CD4-positive, alpha-beta T cell (primary cell): ENCODE measurements at regions not wholly inside any gene's neighbourhood (a gene's known extent, or its start where the extent isn't known, plus 50 kb on each side); places are given as distances from the start of the nearest gene placed in this dataset.

Experiments
- ATAC-seq: fragments of 200-7000 bp; cut with Tn5 transposase; one replicate; pipeline ENCODE4 v1.10.0; 2022; ENCODE audit warnings: mild to moderate bottlenecking; ENCODE audit not compliant: poor library complexity
- CTCF ChIA-PET: fragments of 350-600 bp; sonication (Branson Sonifier 250); formaldehyde crosslinking; loops from one replicate; lab custom pipeline; 2021; ENCODE audit warnings: antibody characterized with exemption, inconsistent platforms; lab: Charles Lee
- POLR2A ChIA-PET: fragments of 350-600 bp; sonication (Branson Sonifier 250); formaldehyde crosslinking; loops from one replicate; lab custom pipeline; 2021; ENCODE audit warnings: antibody characterized with exemption, inconsistent platforms; lab: Charles Lee
- DNase-seq, 14 experiments: peaks; one replicate each; pipeline ENCODE4 v3.0.0-alpha.2; 2013 to 2020; ENCODE audit warnings: mixed read lengths in 2 of 14
- H3K27ac ChIP-seq, 2 donors: one replicate each; pipeline versions ENCODE4 v1.5.1 to v1.7.0; 2013; ENCODE audit warnings: low read length in 2 of 2, low read depth in 1 of 2, mild to moderate bottlenecking in 1 of 2
- H3K27me3 ChIP-seq, 2 experiments: 1 replicate in 1 of 2; 2 replicates in 1 of 2; pipeline versions ENCODE4 v1.6.1 to v1.7.0; 2013; ENCODE audit warnings: low read length in 2 of 2, control low read depth in 1 of 2, mild to moderate bottlenecking in 1 of 2, moderate library complexity in 1 of 2; ENCODE audit not compliant: insufficient read depth in 2 of 2, control insufficient read depth in 1 of 2
- H3K36me3 ChIP-seq: one replicate; pipeline ENCODE4 v1.6.1; 2013; ENCODE audit warnings: low read length, control low read depth; ENCODE audit not compliant: insufficient read depth
- H3K4me1 ChIP-seq: one replicate; pipeline ENCODE4 v1.6.1; 2013; ENCODE audit warnings: low read length, control low read depth; ENCODE audit not compliant: insufficient read depth
- H3K4me3 ChIP-seq: one replicate; pipeline ENCODE4 v1.5.1; 2013; ENCODE audit warnings: mild to moderate bottlenecking, low read length, moderate library complexity
- H3K9me3 ChIP-seq, 2 experiments: 1 replicate in 1 of 2; 2 replicates in 1 of 2; pipeline versions ENCODE4 v1.6.1 to v1.7.0; 2013; ENCODE audit warnings: low read length in 2 of 2, mild to moderate bottlenecking in 2 of 2, control low read depth in 1 of 2, moderate library complexity in 1 of 2; ENCODE audit not compliant: control insufficient read depth in 1 of 2, insufficient read depth in 1 of 2
- H3K27ac Mint-ChIP-seq: one replicate; pipeline ENCODE4 v1.8.0; 2020; ENCODE audit warnings: mixed read lengths
- H3K27me3 Mint-ChIP-seq: one replicate; pipeline ENCODE4 v1.8.0; 2021; ENCODE audit warnings: mixed read lengths
- H3K36me3 Mint-ChIP-seq: one replicate; pipeline ENCODE4 v1.8.0; 2021; ENCODE audit warnings: low read depth, mixed read lengths
- H3K4me1 Mint-ChIP-seq: one replicate; pipeline ENCODE4 v1.8.0; 2021; ENCODE audit warnings: low read depth, mixed read lengths
- H3K4me3 Mint-ChIP-seq: one replicate; pipeline ENCODE4 v1.8.0; 2020; ENCODE audit warnings: mild to moderate bottlenecking, mixed read lengths
- H3K9me3 Mint-ChIP-seq: one replicate; pipeline ENCODE4 v1.8.0; 2020; ENCODE audit warnings: mixed read lengths
- CTCF ChIP-seq: fragments of 200-600 bp; IDR thresholded peaks from one replicate; pipeline ENCODE4 v1.8.0; 2022; ENCODE audit warnings: antibody characterized with exemption, mild to moderate bottlenecking
- intact Hi-C, 2 experiments: fragments of 100-400 bp; cut with DNase I in 1 of 2; cut with micrococcal nuclease in 1 of 2; formaldehyde crosslinking; loops; one replicate each; pipeline versions ENCODE4 v1.15.1 to v1.9.0; 2023 to 2025; cut with DNase I, micrococcal nuclease

- no peak overlapping the region for H3K27ac Mint-ChIP-seq
- H3K36me3 Mint-ChIP-seq = no peaks in the 10 kb centered on the region
- H3K4me3 ChIP-seq = no peak overlapping the region
- H3K27me3 ChIP-seq = no peaks in the 10 kb centered on the region
- intact Hi-C loops = no loop called here
- CTCF ChIA-PET = no interaction called here
- no peak for TF ChIP-seq CTCF
- POLR2A ChIA-PET = no interaction called here
- DNase-seq = no peak
- H3K4me1 Mint-ChIP-seq = no peaks in the 10 kb centered on the region
- ATAC-seq = no peak
- peaks cover 3% of the 10 kb centered on the region for H3K9me3 Mint-ChIP-seq
- H3K4me1 ChIP-seq = no peaks in the 10 kb centered on the region
- no peak overlapping the region for H3K27ac ChIP-seq
- no peaks in the 10 kb centered on the region for H3K27me3 Mint-ChIP-seq
- no peaks in the 10 kb centered on the region for H3K36me3 ChIP-seq
- no peaks in the 10 kb centered on the region for H3K9me3 ChIP-seq
- no peak overlapping the region for H3K4me3 Mint-ChIP-seq
Observed at GRCh38 chr6:126524811-126525326, 185.0 kb downstream of the CENPW start.

GRCh38 chr6:126526547-126526946, 186.6 kb downstream of the CENPW start:
- no peak overlapping the region for H3K4me3 ChIP-seq
- no peaks in the 10 kb centered on the region for H3K27me3 ChIP-seq
- H3K4me3 Mint-ChIP-seq = no peak overlapping the region
- no peaks in the 10 kb centered on the region for H3K36me3 ChIP-seq
- intact Hi-C loops = no loop called here
- H3K27ac Mint-ChIP-seq = no peak overlapping the region
- no peak for ATAC-seq
- H3K9me3 ChIP-seq = no peaks in the 10 kb centered on the region
- TF ChIP-seq CTCF = no peak
- H3K4me1 Mint-ChIP-seq = no peaks in the 10 kb centered on the region
- no peak overlapping the region for H3K27ac ChIP-seq
- no peaks in the 10 kb centered on the region for H3K27me3 Mint-ChIP-seq
- H3K9me3 Mint-ChIP-seq = no peaks in the 10 kb centered on the region
- no peaks in the 10 kb centered on the region for H3K4me1 ChIP-seq
- H3K36me3 Mint-ChIP-seq = no peaks in the 10 kb centered on the region
- no peak for DNase-seq
- POLR2A ChIA-PET = no interaction called here
- CTCF ChIA-PET = no interaction called here

- CTCF ChIA-PET = no interaction called here
- H3K9me3 Mint-ChIP-seq = no peaks in the 10 kb centered on the region
Observed at GRCh38 chr6:126526996-126527606, 187.2 kb downstream of the CENPW start.

More at GRCh38 chr6:126526996-126527606, 187.2 kb downstream of the CENPW start:
- Mint-ChIP-seq H3K27me3 (no peaks in the 10 kb centered on the region), H3K27ac (no peak overlapping the region), H3K36me3 (no peaks in the 10 kb centered on the region), H3K4me1 (no peaks in the 10 kb centered on the region), H3K4me3 (no peak overlapping the region)
- no peak overlapping the region for H3K27ac ChIP-seq
- H3K9me3 ChIP-seq = no peaks in the 10 kb centered on the region
- POLR2A ChIA-PET = no interaction called here
- H3K4me3 ChIP-seq = no peak overlapping the region
- intact Hi-C loops = no loop called here
- no peak for DNase-seq
- TF ChIP-seq CTCF = no peak
- ATAC-seq = no peak
- H3K27me3 ChIP-seq = no peaks in the 10 kb centered on the region
- no peaks in the 10 kb centered on the region for H3K36me3 ChIP-seq
- H3K4me1 ChIP-seq = no peaks in the 10 kb centered on the region
